ENCODE measurements at regions not wholly inside any gene's neighbourhood (a gene's known extent, or its start where the extent isn't known, plus 50 kb on each side); places are given as distances from the start of the nearest gene placed in this dataset.

DNA sequence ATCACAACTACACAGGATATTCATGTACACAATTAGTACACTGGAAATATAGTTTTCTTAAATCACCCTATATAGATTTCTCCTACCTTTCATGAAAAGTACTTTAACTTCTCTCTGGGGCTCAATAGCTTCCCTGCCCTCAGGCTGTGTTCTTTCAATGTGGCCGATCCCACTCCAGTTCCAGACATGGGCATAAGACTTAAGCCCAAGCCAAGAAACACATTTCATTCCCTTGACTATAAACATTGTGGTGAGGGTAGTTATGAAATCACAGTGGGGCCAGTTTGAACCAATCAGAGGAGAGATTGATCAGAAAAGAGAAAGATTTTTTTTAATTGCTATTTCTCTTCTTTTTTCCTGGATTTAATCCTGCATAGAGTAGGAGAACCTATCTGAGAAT lies 904.6 kb upstream of the SORCS1 start:
- Histone ChIP-seq H3K4me1 (ENCODE audit: control insufficient read depth, insufficient read depth, low read length) (no peaks in the 10 kb centered on the region), H3K4me3 (ENCODE audit: low read length) (no peak overlapping the region), H3K27me3 (ENCODE audit: control insufficient read depth, insufficient read depth, low read length) (no peaks in the 10 kb centered on the region), H3K9me3 (ENCODE audit: control insufficient read depth, insufficient read depth, low read length) (no peaks in the 10 kb centered on the region), H3K36me3 (ENCODE audit: control insufficient read depth, insufficient read depth, low read length) (no peaks in the 10 kb centered on the region), H3K27ac (ENCODE audit: low read length) (no peak overlapping the region)
- no CpG with 5 or more reads among the region's 1 CpG for WGBS (ENCODE audit: insufficient coverage, insufficient read length)
- no peak for DNase-seq (ENCODE audit: low read depth, low spot score)

- Histone ChIP-seq H3K27ac (ENCODE audit: low read length) (no peak overlapping the region), H3K9me3 (ENCODE audit: control insufficient read depth, insufficient read depth, low read length) (no peaks in the 10 kb centered on the region), H3K36me3 (ENCODE audit: control insufficient read depth, insufficient read depth, low read length) (no peaks in the 10 kb centered on the region), H3K4me3 (ENCODE audit: low read length) (no peak overlapping the region), H3K4me1 (ENCODE audit: control insufficient read depth, insufficient read depth, low read length) (no peaks in the 10 kb centered on the region), H3K27me3 (ENCODE audit: control insufficient read depth, insufficient read depth, low read length) (no peaks in the 10 kb centered on the region)
- DNase-seq (ENCODE audit: low read depth, low spot score): no peak
Observed at GRCh38 chr10:108064746-108065260, 900.3 kb upstream of the SORCS1 start.

- no CpG with 5 or more reads among the region's 1 CpG for WGBS (ENCODE audit: insufficient coverage, insufficient read length)
- no peak for DNase-seq (ENCODE audit: low read depth, low spot score)
- Histone ChIP-seq H3K36me3 (ENCODE audit: control insufficient read depth, insufficient read depth, low read length) (no peaks in the 10 kb centered on the region), H3K4me3 (ENCODE audit: low read length) (no peak overlapping the region), H3K9me3 (ENCODE audit: control insufficient read depth, insufficient read depth, low read length) (no peaks in the 10 kb centered on the region), H3K27ac (ENCODE audit: low read length) (no peak overlapping the region), H3K4me1 (ENCODE audit: control insufficient read depth, insufficient read depth, low read length) (no peaks in the 10 kb centered on the region), H3K27me3 (ENCODE audit: control insufficient read depth, insufficient read depth, low read length) (no peaks in the 10 kb centered on the region)
Observed at GRCh38 chr10:108060246-108060645, 895.7 kb upstream of the SORCS1 start.

GRCh38 chr10:108055506-108055905 lies 891.0 kb upstream of the SORCS1 start:
- no peak overlapping the region for H3K27ac ChIP-seq (ENCODE audit: low read length)

DNA sequence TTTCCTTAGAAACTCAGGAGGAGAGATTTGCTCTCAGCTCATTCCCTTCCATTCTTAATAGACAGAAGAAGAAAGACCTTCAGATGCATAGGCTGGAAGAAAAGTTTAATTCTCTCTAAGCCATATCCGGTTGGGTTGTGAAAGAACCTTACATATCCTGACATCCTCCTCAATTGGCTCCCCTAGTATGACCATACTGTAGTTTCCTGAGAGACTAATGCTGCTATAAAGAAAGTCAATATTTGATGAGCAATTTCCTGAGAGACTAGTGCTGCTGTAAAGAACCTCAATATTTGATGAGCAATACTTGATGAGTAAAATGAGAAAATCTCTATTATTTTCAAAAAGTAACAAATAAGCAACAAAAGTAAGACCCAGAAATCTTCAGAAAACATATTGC lies 888.5 kb upstream of the SORCS1 start:
- H3K9me3 ChIP-seq (ENCODE audit: control insufficient read depth, insufficient read depth, low read length): no peaks in the 10 kb centered on the region
- H3K36me3 ChIP-seq (ENCODE audit: control insufficient read depth, insufficient read depth, low read length): no peaks in the 10 kb centered on the region
- WGBS (ENCODE audit: insufficient coverage, insufficient read length): no CpG with 5 or more reads among the region's 1 CpG
- no peak overlapping the region for H3K4me3 ChIP-seq (ENCODE audit: low read length)
- no peak overlapping the region for H3K27ac ChIP-seq (ENCODE audit: low read length)
- H3K27me3 ChIP-seq (ENCODE audit: control insufficient read depth, insufficient read depth, low read length): no peaks in the 10 kb centered on the region
- no peak for DNase-seq (ENCODE audit: low read depth, low spot score)
- no peaks in the 10 kb centered on the region for H3K4me1 ChIP-seq (ENCODE audit: control insufficient read depth, insufficient read depth, low read length)

More at GRCh38 chr10:108055506-108055905, 891.0 kb upstream of the SORCS1 start:
- WGBS (ENCODE audit: insufficient coverage, insufficient read length): no CpG with 5 or more reads among the region's 1 CpG
- no peak overlapping the region for H3K4me3 ChIP-seq (ENCODE audit: low read length)
- H3K4me1 ChIP-seq (ENCODE audit: control insufficient read depth, insufficient read depth, low read length): no peaks in the 10 kb centered on the region
- H3K36me3 ChIP-seq (ENCODE audit: control insufficient read depth, insufficient read depth, low read length): no peaks in the 10 kb centered on the region
- no peaks in the 10 kb centered on the region for H3K9me3 ChIP-seq (ENCODE audit: control insufficient read depth, insufficient read depth, low read length)
- H3K27me3 ChIP-seq (ENCODE audit: control insufficient read depth, insufficient read depth, low read length): no peaks in the 10 kb centered on the region
- no peak for DNase-seq (ENCODE audit: low read depth, low spot score)

DNA sequence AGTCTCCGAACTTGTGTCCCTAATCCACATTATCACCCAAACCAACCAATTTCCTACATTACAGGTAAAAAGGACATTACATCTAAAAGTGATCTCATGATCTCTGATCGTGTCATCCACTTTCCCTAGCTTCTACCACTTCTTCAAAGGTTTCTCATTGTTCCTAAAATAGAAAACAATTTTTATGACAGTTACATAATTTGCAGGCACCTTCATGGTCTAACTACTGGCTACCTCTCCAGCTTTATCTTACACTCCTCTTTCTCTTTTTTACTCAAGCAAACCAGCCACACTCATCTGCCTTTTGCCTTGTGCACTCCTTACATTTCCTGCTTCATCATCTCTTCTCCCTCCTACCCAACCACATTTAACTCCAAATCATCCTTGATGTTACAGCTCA lies 886.7 kb upstream of the SORCS1 start:
- Histone ChIP-seq H3K9me3 (ENCODE audit: control insufficient read depth, insufficient read depth, low read length) (no peaks in the 10 kb centered on the region), H3K27me3 (ENCODE audit: control insufficient read depth, insufficient read depth, low read length) (no peaks in the 10 kb centered on the region), H3K36me3 (ENCODE audit: control insufficient read depth, insufficient read depth, low read length) (no peaks in the 10 kb centered on the region), H3K4me1 (ENCODE audit: control insufficient read depth, insufficient read depth, low read length) (no peaks in the 10 kb centered on the region), H3K27ac (ENCODE audit: low read length) (no peak overlapping the region), H3K4me3 (ENCODE audit: low read length) (no peak overlapping the region)
- DNase-seq (ENCODE audit: low read depth, low spot score): no peak
- no CpG with 5 or more reads among the region's 2 CpGs for WGBS (ENCODE audit: insufficient coverage, insufficient read length)

GRCh38 chr10:108050626-108051025 lies 886.1 kb upstream of the SORCS1 start:
- no peak overlapping the region for H3K27ac ChIP-seq (ENCODE audit: low read length)
- no peaks in the 10 kb centered on the region for H3K36me3 ChIP-seq (ENCODE audit: control insufficient read depth, insufficient read depth, low read length)
- no peaks in the 10 kb centered on the region for H3K4me1 ChIP-seq (ENCODE audit: control insufficient read depth, insufficient read depth, low read length)
- no CpG with 5 or more reads among the region's 1 CpG for WGBS (ENCODE audit: insufficient coverage, insufficient read length)
- no peak for DNase-seq (ENCODE audit: low read depth, low spot score)
- no peaks in the 10 kb centered on the region for H3K27me3 ChIP-seq (ENCODE audit: control insufficient read depth, insufficient read depth, low read length)
- H3K9me3 ChIP-seq (ENCODE audit: control insufficient read depth, insufficient read depth, low read length): no peaks in the 10 kb centered on the region
- H3K4me3 ChIP-seq (ENCODE audit: low read length): no peak overlapping the region

DNA sequence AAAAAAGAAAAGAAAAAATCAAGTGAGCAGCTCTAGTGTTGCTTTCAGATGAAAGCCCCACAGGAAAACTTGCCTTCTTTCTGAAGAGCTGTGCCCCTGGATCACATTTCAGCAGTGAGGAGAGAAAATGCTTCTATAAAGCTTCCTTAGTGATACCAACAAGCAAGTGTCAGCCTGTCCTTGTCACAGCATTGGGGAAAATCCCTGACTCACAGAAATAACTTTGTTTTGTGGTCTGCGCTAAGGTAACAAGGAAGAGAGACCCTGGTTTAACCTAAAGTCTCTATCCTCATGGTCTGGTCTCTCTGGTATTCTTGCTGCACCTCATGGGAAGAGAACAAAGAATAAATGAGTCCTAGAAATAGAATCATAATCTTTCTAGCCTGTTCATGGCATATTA lies 885.2 kb upstream of the SORCS1 start:
- no peak for DNase-seq (ENCODE audit: low read depth, low spot score)
- no CpG with 5 or more reads among the region's 1 CpG for WGBS (ENCODE audit: insufficient coverage, insufficient read length)
- Histone ChIP-seq H3K27ac (ENCODE audit: low read length) (no peak overlapping the region), H3K27me3 (ENCODE audit: control insufficient read depth, insufficient read depth, low read length) (no peaks in the 10 kb centered on the region), H3K36me3 (ENCODE audit: control insufficient read depth, insufficient read depth, low read length) (no peaks in the 10 kb centered on the region), H3K4me3 (ENCODE audit: low read length) (no peak overlapping the region), H3K9me3 (ENCODE audit: control insufficient read depth, insufficient read depth, low read length) (no peaks in the 10 kb centered on the region), H3K4me1 (ENCODE audit: control insufficient read depth, insufficient read depth, low read length) (no peaks in the 10 kb centered on the region)

DNA sequence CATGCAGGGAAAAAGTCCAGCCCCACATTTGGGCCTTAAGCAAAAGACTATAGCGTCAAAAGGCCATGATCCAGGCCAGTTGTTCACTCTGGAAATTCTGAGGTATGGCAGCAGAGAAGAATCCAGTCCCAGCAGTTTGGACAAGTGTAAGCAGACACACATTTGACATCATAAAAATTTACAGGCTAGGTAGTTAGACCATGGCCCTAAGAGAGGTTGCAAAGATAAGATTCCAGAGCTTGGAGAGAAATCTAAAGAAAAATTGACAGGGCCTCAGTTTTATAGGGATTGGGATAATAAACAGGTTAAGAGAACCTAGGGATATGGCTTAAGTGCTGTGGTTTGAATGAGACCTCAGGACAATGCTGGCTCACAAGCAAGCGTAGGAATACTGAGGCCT lies 884.4 kb upstream of the SORCS1 start:
- H3K4me3 ChIP-seq (ENCODE audit: low read length): no peak overlapping the region
- no peaks in the 10 kb centered on the region for H3K9me3 ChIP-seq (ENCODE audit: control insufficient read depth, insufficient read depth, low read length)
- H3K27ac ChIP-seq (ENCODE audit: low read length): no peak overlapping the region
- no peaks in the 10 kb centered on the region for H3K27me3 ChIP-seq (ENCODE audit: control insufficient read depth, insufficient read depth, low read length)
- DNase-seq (ENCODE audit: low read depth, low spot score): no peak
- WGBS (ENCODE audit: insufficient coverage, insufficient read length): no CpG with 5 or more reads among the region's 2 CpGs
- H3K36me3 ChIP-seq (ENCODE audit: control insufficient read depth, insufficient read depth, low read length): no peaks in the 10 kb centered on the region
- no peaks in the 10 kb centered on the region for H3K4me1 ChIP-seq (ENCODE audit: control insufficient read depth, insufficient read depth, low read length)

- no peaks in the 10 kb centered on the region for H3K36me3 ChIP-seq (ENCODE audit: control insufficient read depth, insufficient read depth, low read length)
- H3K4me1 ChIP-seq (ENCODE audit: control insufficient read depth, insufficient read depth, low read length): no peaks in the 10 kb centered on the region
- no peak overlapping the region for H3K27ac ChIP-seq (ENCODE audit: low read length)
- H3K4me3 ChIP-seq (ENCODE audit: low read length): no peak overlapping the region
- H3K27me3 ChIP-seq (ENCODE audit: control insufficient read depth, insufficient read depth, low read length): no peaks in the 10 kb centered on the region
- WGBS (ENCODE audit: insufficient coverage, insufficient read length): no CpG with 5 or more reads among the region's 8 CpGs
- no peaks in the 10 kb centered on the region for H3K9me3 ChIP-seq (ENCODE audit: control insufficient read depth, insufficient read depth, low read length)
- DNase-seq (ENCODE audit: low read depth, low spot score): no peak
Observed at GRCh38 chr10:108039821-108040584, 875.5 kb upstream of the SORCS1 start.

DNA sequence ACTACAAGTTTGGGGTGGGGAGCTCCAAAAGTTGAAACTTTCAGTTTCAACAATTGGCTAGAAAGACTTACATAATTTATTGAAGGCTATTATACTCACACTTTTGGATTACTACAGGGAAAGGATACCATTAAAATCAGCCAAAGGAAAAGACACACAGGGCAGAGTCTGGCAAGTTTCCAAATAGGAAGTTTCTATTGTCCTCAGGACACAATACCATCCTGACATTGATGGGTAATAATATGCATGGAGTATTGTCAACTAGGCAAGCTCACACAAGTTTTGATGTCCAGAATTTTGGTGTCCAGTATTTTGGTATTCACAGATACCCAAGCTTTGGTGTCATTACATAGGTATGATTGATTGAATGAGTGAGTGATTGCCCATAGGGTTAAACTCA lies 872.6 kb upstream of the SORCS1 start:
- Histone ChIP-seq H3K4me1 (ENCODE audit: control insufficient read depth, insufficient read depth, low read length) (no peaks in the 10 kb centered on the region), H3K4me3 (ENCODE audit: low read length) (no peak overlapping the region), H3K36me3 (ENCODE audit: control insufficient read depth, insufficient read depth, low read length) (no peaks in the 10 kb centered on the region), H3K27ac (ENCODE audit: low read length) (no peak overlapping the region), H3K27me3 (ENCODE audit: control insufficient read depth, insufficient read depth, low read length) (no peaks in the 10 kb centered on the region), H3K9me3 (ENCODE audit: control insufficient read depth, insufficient read depth, low read length) (no peaks in the 10 kb centered on the region)
- DNase-seq (ENCODE audit: low read depth, low spot score): no peak
